ENCODE measurements at regions not wholly inside any gene's neighbourhood (a gene's known extent, or its start where the extent isn't known, plus 50 kb on each side); places are given as distances from the start of the nearest gene placed in this dataset.

DNA sequence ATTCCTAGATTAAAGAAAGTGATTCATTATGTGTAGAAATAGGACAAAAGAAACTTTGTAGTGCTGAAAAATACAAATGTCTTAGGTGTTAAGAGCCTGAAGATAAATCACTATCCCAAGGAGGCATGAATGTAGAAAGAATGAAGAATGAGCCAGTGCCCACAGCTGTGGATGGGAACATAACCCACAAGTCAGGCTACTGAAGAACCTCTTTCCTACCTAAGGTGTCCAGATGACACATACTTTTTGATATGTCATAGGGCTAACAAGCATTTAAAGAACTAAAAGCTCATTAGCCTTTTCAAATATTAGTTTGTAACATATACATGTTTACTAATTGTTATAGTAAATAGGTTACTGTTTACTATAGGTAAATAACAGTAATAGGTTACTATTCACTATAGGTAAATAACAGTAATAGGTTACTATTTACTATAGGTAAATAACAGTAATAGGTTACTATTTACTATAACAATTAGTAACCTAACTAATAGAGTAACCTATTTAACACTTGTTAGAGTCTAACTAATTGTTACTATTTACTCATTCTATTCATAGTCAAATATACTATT, 275.0 kb upstream of the KYNU start:
- Histone ChIP-seq H3K27ac (no peak overlapping the region), H3K4me3 (no peak overlapping the region), H3K27me3 (no peaks in the 10 kb centered on the region), H3K4me1 (no peaks in the 10 kb centered on the region), H3K9me3 (no peaks in the 10 kb centered on the region), H3K36me3 (no peaks in the 10 kb centered on the region)
- TF ChIP-seq EP300 (IDR thresholded peaks at IDR 0.05) (no peak), POLR2AphosphoS5 (IDR thresholded peaks at IDR 0.05) (no peak), POLR2A (IDR thresholded peaks at IDR 0.05) (no peak)
- TF ChIP-seq, protein P1, sequence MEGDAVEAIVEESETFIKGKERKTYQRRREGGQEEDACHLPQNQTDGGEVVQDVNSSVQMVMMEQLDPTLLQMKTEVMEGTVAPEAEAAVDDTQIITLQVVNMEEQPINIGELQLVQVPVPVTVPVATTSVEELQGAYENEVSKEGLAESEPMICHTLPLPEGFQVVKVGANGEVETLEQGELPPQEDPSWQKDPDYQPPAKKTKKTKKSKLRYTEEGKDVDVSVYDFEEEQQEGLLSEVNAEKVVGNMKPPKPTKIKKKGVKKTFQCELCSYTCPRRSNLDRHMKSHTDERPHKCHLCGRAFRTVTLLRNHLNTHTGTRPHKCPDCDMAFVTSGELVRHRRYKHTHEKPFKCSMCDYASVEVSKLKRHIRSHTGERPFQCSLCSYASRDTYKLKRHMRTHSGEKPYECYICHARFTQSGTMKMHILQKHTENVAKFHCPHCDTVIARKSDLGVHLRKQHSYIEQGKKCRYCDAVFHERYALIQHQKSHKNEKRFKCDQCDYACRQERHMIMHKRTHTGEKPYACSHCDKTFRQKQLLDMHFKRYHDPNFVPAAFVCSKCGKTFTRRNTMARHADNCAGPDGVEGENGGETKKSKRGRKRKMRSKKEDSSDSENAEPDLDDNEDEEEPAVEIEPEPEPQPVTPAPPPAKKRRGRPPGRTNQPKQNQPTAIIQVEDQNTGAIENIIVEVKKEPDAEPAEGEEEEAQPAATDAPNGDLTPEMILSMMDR (IDR thresholded peaks at IDR 0.05) = no peak
- ATAC-seq = no peak

DNA sequence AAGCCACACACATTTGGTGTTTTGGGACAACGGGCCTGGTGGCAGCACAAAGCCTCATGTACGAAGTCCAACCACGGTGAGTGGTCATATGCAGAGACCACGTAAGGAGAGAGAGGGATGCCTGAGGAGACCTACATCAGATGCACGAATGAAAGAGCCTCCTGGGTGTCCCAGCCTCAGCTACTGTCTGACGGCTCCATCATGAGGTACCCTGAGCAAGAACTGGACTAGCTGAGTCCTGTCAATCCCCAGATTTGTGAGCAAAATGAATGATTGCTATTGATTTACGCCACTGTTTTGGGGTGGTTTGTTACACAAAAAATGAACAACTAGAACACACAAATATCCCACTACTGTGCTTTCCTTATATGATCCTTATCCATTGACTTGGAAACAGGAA, 275.7 kb upstream of the KYNU start:
- H3K27me3 ChIP-seq = no peaks in the 10 kb centered on the region
- H3K27ac ChIP-seq = no peak overlapping the region
- 85 to 100% methylated on average over 1 to 7 of the region's 7 CpGs for whole genome bisulfite sequencing, 2 donors (ENCODE audit: low coverage in 1 of 2)
- no peaks in the 10 kb centered on the region for H3K9me3 ChIP-seq
- no peak for TF ChIP-seq POLR2AphosphoS5 (IDR thresholded peaks at IDR 0.05)
- TF ChIP-seq, protein P1 (IDR thresholded peaks at IDR 0.05) = no peak
- no peak for TF ChIP-seq POLR2A (IDR thresholded peaks at IDR 0.05)
- no peak for TF ChIP-seq EP300 (IDR thresholded peaks at IDR 0.05)
- H3K4me3 ChIP-seq = no peak overlapping the region
- H3K4me1 ChIP-seq = no peaks in the 10 kb centered on the region
- ATAC-seq = no peak
- H3K36me3 ChIP-seq = no peaks in the 10 kb centered on the region

DNA sequence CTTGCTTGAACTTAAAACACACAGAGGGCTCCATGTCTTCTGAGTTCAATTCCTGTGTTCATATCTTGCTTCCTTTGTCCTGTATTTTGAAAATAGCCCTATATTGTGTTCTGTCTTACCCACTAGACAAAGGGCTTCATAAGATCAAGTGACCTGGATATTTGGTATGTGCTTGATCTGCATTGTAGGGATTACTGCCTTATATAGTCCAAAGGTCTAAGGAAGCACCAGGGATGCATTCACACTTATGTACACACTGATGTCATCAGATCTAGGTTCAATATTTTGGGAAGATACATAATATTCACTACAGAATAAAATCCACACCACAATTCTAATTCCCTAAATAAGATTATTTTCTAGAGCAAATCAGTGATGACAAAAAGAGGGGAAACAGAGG, 278.0 kb upstream of the KYNU start:
- H3K9me3 ChIP-seq = no peaks in the 10 kb centered on the region
- no peaks in the 10 kb centered on the region for H3K27me3 ChIP-seq
- H3K4me3 ChIP-seq = no peak overlapping the region
- no peak for ATAC-seq
- no peaks in the 10 kb centered on the region for H3K36me3 ChIP-seq
- H3K27ac ChIP-seq = no peak overlapping the region
- H3K4me1 ChIP-seq = no peaks in the 10 kb centered on the region
- no peak for TF ChIP-seq POLR2A (IDR thresholded peaks at IDR 0.05)
- TF ChIP-seq, protein P1 (IDR thresholded peaks at IDR 0.05) = no peak
- TF ChIP-seq POLR2AphosphoS5 (IDR thresholded peaks at IDR 0.05) = no peak
- no peak for TF ChIP-seq EP300 (IDR thresholded peaks at IDR 0.05)

DNA sequence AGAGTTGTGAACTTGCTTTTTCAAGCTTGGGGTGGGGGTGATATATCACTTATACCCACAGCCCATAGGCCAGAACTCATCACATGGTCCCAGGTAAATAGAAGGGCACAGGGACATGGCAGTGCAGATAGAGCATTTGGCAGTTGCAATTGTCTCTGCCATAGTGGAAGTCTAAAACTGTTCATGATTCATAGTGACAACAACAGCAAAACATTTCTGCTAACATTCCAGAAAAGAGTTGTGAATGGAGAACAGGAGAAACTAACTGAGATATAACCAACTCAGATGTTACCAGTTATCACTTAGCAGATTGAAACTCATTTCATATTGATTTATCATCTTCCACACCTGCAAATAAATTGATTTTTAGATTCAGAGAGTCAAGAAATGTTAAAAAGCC, 278.6 kb upstream of the KYNU start:
- no peaks in the 10 kb centered on the region for H3K4me1 ChIP-seq
- ATAC-seq = no peak
- no peak overlapping the region for H3K27ac ChIP-seq
- H3K36me3 ChIP-seq = no peaks in the 10 kb centered on the region
- no peaks in the 10 kb centered on the region for H3K27me3 ChIP-seq
- no peak overlapping the region for H3K4me3 ChIP-seq
- H3K9me3 ChIP-seq = no peaks in the 10 kb centered on the region
- TF ChIP-seq POLR2A (IDR thresholded peaks at IDR 0.05) (no peak), POLR2AphosphoS5 (IDR thresholded peaks at IDR 0.05) (no peak), EP300 (IDR thresholded peaks at IDR 0.05) (no peak)
- TF ChIP-seq, protein P1 (IDR thresholded peaks at IDR 0.05) = no peak

DNA sequence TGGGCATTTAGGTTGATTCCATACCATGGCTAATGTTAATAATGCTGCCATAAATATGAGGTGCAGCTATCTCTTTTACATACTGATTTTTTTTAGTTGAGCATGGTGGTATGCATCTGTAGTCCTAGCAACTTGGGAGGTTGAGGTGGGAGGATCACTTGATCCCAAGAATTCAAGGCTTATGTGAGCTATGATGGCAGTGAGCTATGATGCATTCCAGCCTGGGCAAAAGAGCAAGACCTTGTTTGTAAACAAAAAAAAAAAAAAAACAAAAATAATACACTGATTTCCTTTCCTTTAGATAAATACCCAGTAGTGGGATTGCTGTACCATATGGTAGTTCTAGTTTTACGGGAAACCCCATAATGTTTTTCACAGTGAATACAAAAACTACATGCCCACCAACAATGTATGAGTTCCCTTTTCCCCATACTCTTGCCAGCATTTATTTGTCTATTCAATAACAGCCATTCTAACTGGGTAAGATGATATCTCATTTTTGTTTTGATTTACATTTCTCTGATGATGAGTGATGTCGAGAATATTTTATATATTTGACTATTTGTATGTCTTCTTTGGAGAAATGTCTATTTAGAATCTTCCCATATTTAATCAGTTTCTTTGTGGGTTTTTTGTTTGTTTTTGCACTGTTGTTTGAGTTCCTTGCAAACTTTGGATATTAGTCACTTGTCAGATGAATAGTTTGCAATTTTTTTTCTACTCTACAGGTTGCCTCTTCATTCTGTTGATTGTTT, 281.0 kb upstream of the KYNU start:
- Histone ChIP-seq H3K27me3 (no peaks in the 10 kb centered on the region), H3K9me3 (no peaks in the 10 kb centered on the region), H3K4me1 (no peaks in the 10 kb centered on the region), H3K27ac (no peak overlapping the region), H3K4me3 (no peak overlapping the region), H3K36me3 (no peaks in the 10 kb centered on the region)
- WGBS, 2 donors (ENCODE audit: low coverage in 1 of 2) = 90 to 92% methylated on average over 2 of the region's 2 CpGs
- TF ChIP-seq POLR2A (IDR thresholded peaks at IDR 0.05) = no peak
- TF ChIP-seq EP300 (IDR thresholded peaks at IDR 0.05) = no peak
- ATAC-seq = no peak
